HG03280 (cell line): ENCODE measurements at regions not wholly inside any gene's neighbourhood (a gene's known extent, or its start where the extent isn't known, plus 50 kb on each side); places are given as distances from the start of the nearest gene placed in this dataset.
"Not testable (repeated sequence)": the region's sequence is repeated elsewhere in the genome, so short reads cannot be mapped to it uniquely, and the experiment has no call there.

Source experiments
- ATAC-seq: cut with Tn5 transposase; IDR thresholded peaks from one replicate; pipeline ENCODE4 v1.9.1; 2021; ENCODE audit warnings: mild to moderate bottlenecking, moderate library complexity; ENCODE audit not compliant: unreplicated experiment

GRCh38 chr15:95622843-95623242 lies 707.7 kb upstream of the NR2F2 start:
- ATAC-seq, result no peak

GRCh38 chr15:95624100-95624499 lies 706.4 kb upstream of the NR2F2 start:
- no peak for ATAC-seq

DNA sequence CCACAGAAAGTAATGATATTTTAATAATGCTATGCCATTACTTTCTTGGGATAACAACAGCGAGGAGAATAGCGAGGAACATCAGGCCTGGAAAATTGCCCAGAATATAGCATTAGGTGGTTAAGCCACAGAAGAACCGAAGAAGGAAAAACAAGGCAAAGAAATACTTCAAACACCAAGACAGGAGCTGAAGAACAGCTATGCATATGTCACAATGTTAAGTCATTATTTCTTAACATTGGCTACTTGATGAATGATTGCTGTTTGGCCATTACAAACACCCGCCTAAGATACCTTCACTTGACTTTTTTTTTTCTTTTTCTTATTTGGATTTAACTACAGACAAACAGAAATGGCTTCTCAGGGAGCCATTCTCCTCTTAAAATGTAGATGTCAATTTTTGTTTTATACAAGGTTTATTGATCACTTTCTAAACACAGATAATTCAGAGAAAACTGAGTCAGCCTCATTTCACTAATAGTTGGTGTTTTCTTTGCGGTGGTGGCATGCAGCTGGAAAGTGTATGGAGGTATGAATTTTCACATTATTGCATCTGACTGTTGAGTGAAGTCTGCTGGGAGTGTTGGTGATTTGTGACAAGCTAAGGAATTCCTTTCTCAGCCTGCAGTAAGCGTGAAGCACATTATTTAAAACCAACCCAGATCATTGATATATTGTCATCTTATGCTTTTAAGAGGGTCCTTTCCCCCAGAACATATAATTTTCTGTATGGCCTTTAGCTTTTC lies 705.7 kb upstream of the NR2F2 start:
- no peak for ATAC-seq

- ATAC-seq, result no peak
Measured at GRCh38 chr15:95626501-95627361, 703.8 kb upstream of the NR2F2 start.

- ATAC-seq, result no peak
Measured at GRCh38 chr15:95629503-95630168, 700.9 kb upstream of the NR2F2 start.

GRCh38 chr15:95630683-95631082 lies 699.8 kb upstream of the NR2F2 start:
- no peak for ATAC-seq

DNA sequence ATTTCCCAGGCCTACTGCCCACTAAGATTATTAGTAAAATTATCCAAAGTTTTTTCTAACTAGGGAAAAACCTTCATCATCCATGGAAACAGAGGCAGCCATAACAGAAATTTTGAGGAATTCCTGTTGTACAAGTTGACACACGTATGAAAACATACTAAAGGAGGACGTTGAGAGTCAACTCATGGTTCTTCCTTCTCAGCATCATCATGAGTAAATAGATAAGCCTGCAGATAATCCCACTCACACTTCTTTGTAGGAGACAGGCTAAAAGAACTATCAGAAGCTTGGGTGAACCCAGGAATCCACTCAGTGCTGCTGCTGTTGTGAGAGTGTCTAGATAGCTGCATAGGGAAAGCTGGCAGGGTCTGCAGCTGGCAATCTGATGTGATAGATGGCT lies 694.8 kb upstream of the NR2F2 start:
- ATAC-seq, result no peak

GRCh38 chr15:95636107-95636506 lies 694.4 kb upstream of the NR2F2 start:
- ATAC-seq, result no peak

- not testable (repeated sequence) for ATAC-seq
Measured at GRCh38 chr15:95637234-95637633, 693.3 kb upstream of the NR2F2 start.

GRCh38 chr15:95639208-95639607 lies 691.3 kb upstream of the NR2F2 start:
- ATAC-seq, result no peak

GRCh38 chr15:95644100-95644875 lies 686.2 kb upstream of the NR2F2 start:
- no peak for ATAC-seq

DNA sequence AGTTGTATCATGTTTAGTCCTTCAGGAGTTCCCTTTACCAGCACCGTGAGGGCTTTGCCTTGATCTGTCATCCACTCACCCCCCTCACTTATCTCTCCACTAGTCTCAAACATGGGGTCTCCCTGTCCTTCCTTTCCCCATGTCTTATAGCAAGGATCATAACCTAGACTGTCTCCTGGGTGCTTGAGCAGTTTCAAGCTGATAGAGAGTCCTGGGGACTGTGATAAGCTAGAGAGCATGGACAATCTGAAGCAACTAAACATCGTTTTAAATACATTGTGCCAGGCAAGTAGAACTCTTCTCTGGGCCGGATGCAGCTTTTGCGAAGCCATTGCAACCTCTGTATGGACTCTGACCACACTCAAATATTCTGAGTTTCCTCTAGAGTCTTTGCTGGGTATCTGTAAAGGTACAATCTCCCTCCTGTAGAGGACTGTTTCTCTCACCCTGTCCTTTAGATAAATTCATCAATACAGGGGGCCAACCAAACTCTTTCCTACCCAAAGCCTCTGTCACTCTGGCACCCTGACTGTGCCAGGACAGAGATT lies 684.6 kb upstream of the NR2F2 start:
- ATAC-seq, result no peak

DNA sequence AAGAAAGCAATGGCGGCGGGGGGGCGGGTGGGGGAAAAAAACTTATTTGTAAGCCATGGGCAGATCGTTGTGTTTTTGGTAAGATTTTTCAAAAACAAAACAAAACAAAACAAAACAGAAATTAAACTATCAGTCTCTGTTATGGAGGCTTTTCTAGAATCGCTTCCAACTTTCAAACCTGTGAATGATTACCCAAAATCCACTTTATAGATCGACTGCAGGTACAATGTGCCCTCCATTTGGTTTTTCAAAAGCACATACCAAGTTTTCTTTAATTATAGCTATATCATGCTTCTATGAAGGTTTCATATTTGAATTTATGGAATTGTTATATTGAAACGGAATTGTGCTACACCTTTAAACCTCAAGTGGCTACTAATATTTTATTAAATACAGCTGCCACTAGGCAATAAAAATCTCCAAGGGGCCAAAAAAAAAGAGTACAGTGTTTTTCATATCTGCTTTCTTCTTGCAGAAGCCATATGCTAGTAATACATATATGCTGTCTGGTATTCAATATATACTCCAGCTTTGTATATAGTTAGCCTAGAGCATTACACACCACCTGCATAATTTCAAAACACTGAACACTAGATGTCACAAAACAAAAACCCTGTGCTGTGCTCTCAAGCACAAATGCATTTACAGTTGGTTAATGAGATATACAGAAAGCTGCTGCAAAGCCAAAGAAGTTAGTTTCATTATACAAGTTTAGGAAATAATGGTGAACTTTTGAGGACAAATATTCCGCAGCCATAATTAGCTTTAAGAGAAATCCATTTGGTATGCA lies 683.8 kb upstream of the NR2F2 start:
- ATAC-seq, result no peak

DNA sequence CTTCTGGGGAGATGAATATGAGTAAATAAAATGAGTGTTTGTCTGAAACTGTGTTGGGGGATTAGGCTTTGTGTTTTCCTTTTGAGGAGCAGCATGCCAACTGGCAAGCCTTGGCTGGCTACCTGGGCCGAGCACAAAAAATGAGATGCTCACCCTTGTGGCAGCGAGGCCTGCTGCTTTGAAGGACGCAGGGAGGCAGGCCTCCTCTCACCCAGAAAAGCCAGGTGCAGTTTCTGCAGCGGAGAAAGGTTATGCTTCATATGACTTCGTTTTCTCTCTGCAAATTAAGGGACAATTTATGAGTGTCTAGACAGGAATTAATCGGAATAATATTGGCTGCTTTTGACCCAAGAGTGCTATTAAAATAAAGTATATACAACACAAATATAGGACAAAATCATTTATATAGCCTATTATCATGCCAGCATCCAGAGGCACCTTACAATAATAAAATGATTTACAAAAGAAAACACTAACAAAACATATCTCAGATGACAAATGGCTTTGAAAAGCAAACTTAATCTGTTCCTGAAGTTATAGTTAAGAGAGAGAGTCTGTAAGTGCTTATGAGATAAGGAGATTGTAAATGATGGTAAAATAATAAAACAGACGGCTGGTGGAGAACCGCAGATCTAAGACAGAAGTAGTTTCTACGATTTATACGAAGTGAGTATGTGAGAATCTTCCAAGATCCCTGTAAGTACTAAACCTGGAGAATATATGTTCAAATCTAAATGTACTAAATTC lies 682.8 kb upstream of the NR2F2 start:
- no peak for ATAC-seq

- ATAC-seq, result no peak
Measured at GRCh38 chr15:95653361-95653805, 677.1 kb upstream of the NR2F2 start.

- no peak for ATAC-seq
Measured at GRCh38 chr15:95655089-95655607, 675.4 kb upstream of the NR2F2 start.

DNA sequence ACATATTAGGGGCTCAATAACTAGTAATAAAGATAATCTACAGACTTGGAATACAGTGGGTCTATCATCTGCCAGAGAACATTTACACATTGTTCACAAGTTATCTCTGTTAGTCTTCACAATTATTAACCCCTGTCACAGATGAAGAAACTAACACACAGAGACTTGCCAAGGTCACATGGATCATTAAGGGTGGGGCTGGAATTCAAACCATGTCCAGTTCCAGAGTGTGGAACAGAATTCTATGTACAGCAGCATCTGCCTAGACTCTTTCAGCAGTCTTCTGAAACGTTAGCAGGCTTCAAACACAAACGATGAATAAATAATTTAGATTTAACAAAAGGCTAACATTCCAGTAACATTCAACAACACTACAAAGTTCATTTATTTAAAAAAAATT lies 673.9 kb upstream of the NR2F2 start:
- ATAC-seq, result no peak

DNA sequence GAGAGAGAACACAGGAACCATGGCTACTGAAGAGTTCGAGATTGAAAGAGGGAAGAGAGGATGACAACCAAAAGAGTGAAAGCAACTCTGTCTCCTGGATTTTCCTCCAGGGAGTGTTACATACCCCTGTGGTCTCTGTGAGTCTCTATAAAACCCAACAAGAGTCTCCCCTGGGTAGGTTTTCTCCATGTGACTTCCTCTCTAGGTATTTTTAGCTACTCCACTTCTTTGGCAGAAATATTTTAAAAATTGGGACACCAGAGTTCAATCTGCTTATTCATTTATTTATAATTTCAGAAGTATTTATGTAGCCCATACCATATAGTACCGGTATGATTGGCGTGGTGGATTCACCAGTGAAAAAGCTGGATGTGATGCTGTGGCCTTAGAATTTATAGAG lies 671.7 kb upstream of the NR2F2 start:
- no peak for ATAC-seq

- no peak for ATAC-seq
Measured at GRCh38 chr15:95659656-95660055, 670.8 kb upstream of the NR2F2 start.
